Keratinocyte (primary cell): ENCODE measurements at regions not wholly inside any gene's neighbourhood (a gene's known extent, or its start where the extent isn't known, plus 50 kb on each side); places are given as distances from the start of the nearest gene placed in this dataset.

Source experiments
- DNase-seq: peaks from one replicate; pipeline ENCODE4 v3.0.0-alpha.2; 2011; ENCODE audit warnings: low read depth, missing footprints, low spot score
- FAIRE-seq: peaks from 2 replicates; lab custom pipeline; 2011; peaks lifted over from hg19 to GRCh38; lab: Jason Lieb, UNC
- H2AFZ ChIP-seq: 2 replicates; pipeline ENCODE4 v1.6.0; 2012; ENCODE audit warnings: low read length, control low read depth, inconsistent platforms; ENCODE audit not compliant: control insufficient read depth
- H3K27ac ChIP-seq: 2 replicates; pipeline ENCODE4 v1.5.1; 2011; ENCODE audit warnings: low read length; ENCODE audit not compliant: control insufficient read depth, insufficient read depth
- H3K27me3 ChIP-seq: 3 replicates; pipeline ENCODE4 v1.6.0; 2011; ENCODE audit warnings: low read length; ENCODE audit not compliant: control insufficient read depth, insufficient read depth; ENCODE audit errors: extremely low read depth
- H3K36me3 ChIP-seq, 2 experiments: 2 replicates in 1 of 2; 3 replicates in 1 of 2; pipeline ENCODE4 v1.5.1; 2011; ENCODE audit warnings: low read length in 2 of 2, mild to moderate bottlenecking in 1 of 2; ENCODE audit not compliant: control insufficient read depth in 2 of 2, insufficient read depth in 2 of 2; ENCODE audit errors: extremely low read depth in 1 of 2
- H3K4me1 ChIP-seq: 3 replicates; pipeline ENCODE4 v1.5.1; 2011; ENCODE audit warnings: low read length; ENCODE audit not compliant: control insufficient read depth, insufficient read depth; ENCODE audit errors: extremely low read depth
- H3K4me2 ChIP-seq: 3 replicates; pipeline ENCODE4 v1.6.0; 2011; ENCODE audit warnings: low read depth, low read length; ENCODE audit not compliant: control insufficient read depth, insufficient read depth; ENCODE audit errors: extremely low read depth
- H3K4me3 ChIP-seq, 3 experiments: fragments of 200-600 bp in 1 of 3; sonication (generic) in 1 of 3; 2 replicates in 2 of 3; 3 replicates in 1 of 3; pipeline ENCODE4 v1.5.1; 2011 to 2016; ENCODE audit warnings: low read length in 3 of 3, mild to moderate bottlenecking in 3 of 3, control low read depth in 2 of 3, inconsistent platforms in 1 of 3, low read depth in 1 of 3, mixed read lengths in 1 of 3, mixed run types in 1 of 3, moderate library complexity in 1 of 3; ENCODE audit not compliant: control insufficient read depth in 2 of 3, insufficient read depth in 2 of 3; ENCODE audit errors: extremely low read depth in 1 of 3
- H3K79me2 ChIP-seq: 2 replicates; pipeline ENCODE4 v1.6.0; 2012; ENCODE audit warnings: low read length; ENCODE audit not compliant: control insufficient read depth, insufficient read depth
- H3K9ac ChIP-seq: 3 replicates; pipeline ENCODE4 v1.6.0; 2011; ENCODE audit warnings: low read length; ENCODE audit not compliant: control insufficient read depth, insufficient read depth; ENCODE audit errors: extremely low read depth
- H3K9me1 ChIP-seq: 3 replicates; pipeline ENCODE4 v1.6.0; 2011; ENCODE audit warnings: low read length; ENCODE audit not compliant: control insufficient read depth, insufficient read depth; ENCODE audit errors: extremely low read depth
- H3K9me3 ChIP-seq: 2 replicates; pipeline ENCODE4 v1.5.1; 2012; ENCODE audit warnings: low read depth, low read length; ENCODE audit not compliant: control insufficient read depth
- H4K20me1 ChIP-seq: 3 replicates; pipeline ENCODE4 v1.6.0; 2011; ENCODE audit warnings: low read length; ENCODE audit not compliant: control insufficient read depth, insufficient read depth; ENCODE audit errors: extremely low read depth
- EZH2 ChIP-seq: IDR thresholded peaks from one replicate; pipeline ENCODE4 v1.6.1; 2012; ENCODE audit warnings: inconsistent platforms, mild to moderate bottlenecking, low read length, moderate library complexity
- dilution Hi-C: fragments of 300-500 bp; cut with MboI; formaldehyde crosslinking; loops from one replicate; pipeline ENCODE4 v1.7.0; 2020; ENCODE audit warnings: low sequenced_read_pairs; ENCODE audit not compliant: extremely low pct_ligation_motif_present
- TF ChIP-seq, protein P1 (sequence below), 3 experiments: IDR thresholded peaks in 1 of 3; conservative IDR thresholded peaks in 1 of 3; optimal IDR thresholded peaks in 1 of 3; 2 replicates in 2 of 3; 3 replicates in 1 of 3; pipeline versions ENCODE3 to v1.5.1; 2011; ENCODE audit warnings: low read length in 3 of 3, mild to moderate bottlenecking in 3 of 3, moderate library complexity in 2 of 3, control low read depth in 1 of 3, inconsistent platforms in 1 of 3; ENCODE audit not compliant: insufficient read depth in 2 of 3; ENCODE audit errors: extremely low read depth in 1 of 3

DNA sequence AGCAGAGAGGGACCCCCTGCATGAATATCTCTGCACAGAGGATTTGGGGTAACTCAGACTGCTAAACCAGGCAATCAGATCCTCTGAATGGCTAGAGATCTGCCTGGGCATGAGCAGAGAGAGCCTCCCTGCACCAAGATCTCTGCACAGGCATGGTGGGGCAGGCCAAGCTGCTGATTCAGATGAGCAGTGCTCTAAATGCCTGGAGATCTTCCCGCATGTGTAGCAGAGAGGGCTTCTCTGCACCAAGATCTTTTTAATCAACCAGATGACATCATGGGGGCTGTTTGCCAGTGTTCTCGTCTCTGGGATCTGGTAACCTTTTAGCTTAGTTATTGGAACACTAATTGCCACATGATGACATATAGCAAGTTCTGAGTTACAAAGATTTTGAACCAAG is 301.3 kb upstream of the GALNT5 start:
- H2AFZ ChIP-seq = peak overlapping the region; percentile 40
- H3K27ac ChIP-seq = peak overlapping the region; percentile 49
- H3K27me3 ChIP-seq = no peaks in the 10 kb centered on the region
- H3K9ac ChIP-seq = no peak overlapping the region
- dilution Hi-C loops = no loop called here
- FAIRE-seq (peak; percentile 79), DNase-seq (peak; percentile 45)
- TF ChIP-seq, protein P1, sequence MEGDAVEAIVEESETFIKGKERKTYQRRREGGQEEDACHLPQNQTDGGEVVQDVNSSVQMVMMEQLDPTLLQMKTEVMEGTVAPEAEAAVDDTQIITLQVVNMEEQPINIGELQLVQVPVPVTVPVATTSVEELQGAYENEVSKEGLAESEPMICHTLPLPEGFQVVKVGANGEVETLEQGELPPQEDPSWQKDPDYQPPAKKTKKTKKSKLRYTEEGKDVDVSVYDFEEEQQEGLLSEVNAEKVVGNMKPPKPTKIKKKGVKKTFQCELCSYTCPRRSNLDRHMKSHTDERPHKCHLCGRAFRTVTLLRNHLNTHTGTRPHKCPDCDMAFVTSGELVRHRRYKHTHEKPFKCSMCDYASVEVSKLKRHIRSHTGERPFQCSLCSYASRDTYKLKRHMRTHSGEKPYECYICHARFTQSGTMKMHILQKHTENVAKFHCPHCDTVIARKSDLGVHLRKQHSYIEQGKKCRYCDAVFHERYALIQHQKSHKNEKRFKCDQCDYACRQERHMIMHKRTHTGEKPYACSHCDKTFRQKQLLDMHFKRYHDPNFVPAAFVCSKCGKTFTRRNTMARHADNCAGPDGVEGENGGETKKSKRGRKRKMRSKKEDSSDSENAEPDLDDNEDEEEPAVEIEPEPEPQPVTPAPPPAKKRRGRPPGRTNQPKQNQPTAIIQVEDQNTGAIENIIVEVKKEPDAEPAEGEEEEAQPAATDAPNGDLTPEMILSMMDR (optimal IDR thresholded peaks at IDR 0.05 in 1 of 3, IDR thresholded peaks at IDR 0.05 in 1 of 3, conservative IDR thresholded peaks at IDR 0.05 in 1 of 3; ENCODE audit: extremely low read depth in 1 of 3, insufficient read depth in 2 of 3, low read length in 3 of 3) = no peak
- TF ChIP-seq EZH2 = no peak
- no peaks in the 10 kb centered on the region for H3K36me3 ChIP-seq
- peaks cover 10% of the 10 kb centered on the region for H3K9me3 ChIP-seq
- H3K79me2 ChIP-seq = no peaks in the 10 kb centered on the region
- H4K20me1 ChIP-seq = no peaks in the 10 kb centered on the region
- peak overlapping the region; percentile 54 for H3K4me2 ChIP-seq
- no peak overlapping the region for H3K4me3 ChIP-seq
- H3K9me1 ChIP-seq = no peaks in the 10 kb centered on the region
- peaks cover 11% of the 10 kb centered on the region for H3K4me1 ChIP-seq

DNA sequence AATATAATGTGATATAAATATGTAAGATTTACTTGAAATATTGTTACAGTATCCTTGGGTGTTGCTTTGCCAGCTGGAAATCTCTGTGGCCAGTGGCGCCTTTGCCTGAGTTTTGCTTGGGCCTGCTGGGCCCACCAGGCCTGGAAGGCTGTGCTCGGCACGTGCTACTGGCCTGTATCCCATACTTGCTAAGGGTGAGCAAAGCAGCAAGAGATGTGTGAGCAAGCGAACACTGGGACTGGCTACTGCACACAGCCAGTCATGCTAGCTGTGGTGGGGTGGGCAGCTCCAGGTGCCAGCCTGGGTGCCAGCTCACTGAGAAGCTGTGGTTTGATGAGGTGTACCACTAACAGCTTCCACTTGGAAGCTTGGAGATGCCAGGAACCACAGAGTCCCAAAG is 299.1 kb upstream of the GALNT5 start:
- dilution Hi-C loops = no loop called here
- Histone ChIP-seq H3K27ac (no peak overlapping the region), H3K36me3 (no peaks in the 10 kb centered on the region), H3K4me3 (no peak overlapping the region), H3K4me1 (peaks cover 11% of the 10 kb centered on the region), H3K79me2 (no peaks in the 10 kb centered on the region), H3K9me3 (peaks cover 10% of the 10 kb centered on the region), H3K9me1 (no peaks in the 10 kb centered on the region), H3K4me2 (no peak overlapping the region), H2AFZ (no peak overlapping the region), H3K9ac (no peak overlapping the region), H4K20me1 (no peaks in the 10 kb centered on the region), H3K27me3 (no peaks in the 10 kb centered on the region)
- DNase-seq (no peak), FAIRE-seq (no peak)
- no peak for TF ChIP-seq EZH2
- TF ChIP-seq, protein P1 (optimal IDR thresholded peaks at IDR 0.05 in 1 of 3, IDR thresholded peaks at IDR 0.05 in 1 of 3, conservative IDR thresholded peaks at IDR 0.05 in 1 of 3; ENCODE audit: extremely low read depth in 1 of 3, insufficient read depth in 2 of 3, low read length in 3 of 3) = no peak
